HCT116 (cell line): ENCODE measurements at regions not wholly inside any gene's neighbourhood (a gene's known extent, or its start where the extent isn't known, plus 50 kb on each side); places are given as distances from the start of the nearest gene placed in this dataset.

ENCODE experiments used
- ATAC-seq: fragments of 200-7000 bp; cut with Tn5 transposase; 2 replicates; pipeline ENCODE4 v1.9.1; 2020; ENCODE audit warnings: mild to moderate bottlenecking, moderate library complexity
- BruUV-seq: library from RNA; stranded (reverse); fragments of 400-500 nt; replicated peaks from 2 replicates; lab custom pipeline; 2021; lab: Mats Ljungman, UMichigan
- CTCF ChIA-PET: fragments of 300-600 bp; sonication (Branson Sonifier 250); formaldehyde crosslinking; loops from one replicate; lab custom pipeline; 2021; ENCODE audit warnings: antibody characterized with exemption; lab: Charles Lee
- POLR2A ChIA-PET: fragments of 300-600, 350-600 bp; sonication (Branson Sonifier 250); formaldehyde crosslinking; loops from one replicate; lab custom pipeline; 2021; ENCODE audit warnings: antibody characterized with exemption; lab: Charles Lee
- RAD21 ChIA-PET, 2 experiments: fragments of 300-600 bp; sonication (Branson Sonifier 250); formaldehyde crosslinking; loops; one replicate each; lab custom pipeline; 2023; ENCODE audit warnings: low total read pairs in 2 of 2; ENCODE audit not compliant: uncharacterized antibody in 2 of 2, unreplicated experiment in 2 of 2, low non-redundant PET in 1 of 2; lab: Charles Lee
- DNase-seq: peaks from one replicate; pipeline ENCODE4 v3.0.0-alpha.2; 2010; ENCODE audit warnings: low read depth, low spot score
- H2AFZ ChIP-seq: fragments of 200-600 bp; shearing (Covaris generic), sonication (generic); 2 replicates; pipeline ENCODE4 v1.6.1; 2017; ENCODE audit warnings: low read depth, mixed run types, mixed read lengths, antibody characterized with exemption, low read length; ENCODE audit not compliant: poor library complexity, severe bottlenecking
- H3K27ac ChIP-seq: 2 replicates; pipeline ENCODE4 v1.5.1; 2012; ENCODE audit warnings: low read depth, low read length
- H3K27me3 ChIP-seq: fragments of 200-600 bp; sonication (generic); 2 replicates; pipeline ENCODE4 v1.6.1; 2016; ENCODE audit warnings: mixed run types, low read length, mixed read lengths; ENCODE audit not compliant: insufficient read depth
- H3K36me3 ChIP-seq, 2 experiments: fragments of 200-500 bp in 1 of 2; fragments of 200-600 bp in 1 of 2; sonication (Bioruptor generic) in 1 of 2; sonication (generic) in 1 of 2; 2 replicates each; pipeline versions ENCODE4 v1.5.1 to v1.6.1; 2014 to 2016; ENCODE audit warnings: low read length in 2 of 2, inconsistent platforms in 1 of 2, mixed read lengths in 1 of 2, mixed run types in 1 of 2; ENCODE audit not compliant: insufficient read depth in 2 of 2, control insufficient read depth in 1 of 2
- H3K4me1 ChIP-seq, 2 experiments: fragments of 200-600 bp in 1 of 2; sonication (generic) in 1 of 2; 2 replicates each; pipeline versions ENCODE4 v1.5.1 to v1.6.1; 2012 to 2017; ENCODE audit warnings: low read length in 2 of 2, inconsistent platforms in 1 of 2, mild to moderate bottlenecking in 1 of 2, mixed read lengths in 1 of 2, mixed run types in 1 of 2, moderate library complexity in 1 of 2; ENCODE audit not compliant: insufficient read depth in 2 of 2, control insufficient read depth in 1 of 2
- H3K4me2 ChIP-seq: fragments of 200-600 bp; sonication (generic); 2 replicates; pipeline ENCODE4 v1.6.1; 2017; ENCODE audit warnings: mixed run types, low read length, mixed read lengths
- H3K4me3 ChIP-seq, 2 experiments: fragments of 200-600 bp in 1 of 2; sonication (generic) in 1 of 2; replicated peaks in 1 of 2; 2 replicates each; pipeline ENCODE4 v1.5.1; 2011 to 2016; ENCODE audit warnings: low read length in 2 of 2, control low read depth in 1 of 2, low read depth in 1 of 2, mild to moderate bottlenecking in 1 of 2, mixed read lengths in 1 of 2, mixed run types in 1 of 2
- H3K79me2 ChIP-seq: fragments of 200-600 bp; sonication (generic); 2 replicates; pipeline ENCODE4 v1.6.1; 2017; ENCODE audit warnings: mild to moderate bottlenecking, mixed run types, low read length, moderate library complexity, mixed read lengths; ENCODE audit not compliant: insufficient read depth
- H3K9ac ChIP-seq: fragments of 200-600 bp; sonication (generic); 2 replicates; pipeline ENCODE4 v1.6.1; 2016; ENCODE audit warnings: low read length, mixed read lengths
- H3K9me2 ChIP-seq: fragments of 200-600 bp; sonication (generic), shearing (Covaris generic); 2 replicates; pipeline ENCODE4 v1.6.1; 2017; ENCODE audit warnings: mixed run types, mild to moderate bottlenecking, moderate library complexity; ENCODE audit not compliant: insufficient read depth
- H3K9me3 ChIP-seq, 2 experiments: fragments of 200-500 bp in 1 of 2; fragments of 200-600 bp in 1 of 2; sonication (Bioruptor generic) in 1 of 2; sonication (generic) in 1 of 2; 2 replicates each; pipeline ENCODE4 v1.6.1; 2014 to 2017; ENCODE audit warnings: low read length in 2 of 2, mixed read lengths in 2 of 2, inconsistent platforms in 1 of 2, low read depth in 1 of 2, mild to moderate bottlenecking in 1 of 2, mixed run types in 1 of 2, moderate library complexity in 1 of 2; ENCODE audit not compliant: control insufficient read depth in 1 of 2, insufficient read depth in 1 of 2
- H4K20me1 ChIP-seq: fragments of 200-600 bp; sonication (generic), shearing (Covaris generic); 2 replicates; pipeline ENCODE4 v1.6.1; 2017; ENCODE audit warnings: mixed run types, mild to moderate bottlenecking, moderate library complexity; ENCODE audit not compliant: insufficient read depth
- CBX3 ChIP-seq: IDR thresholded peaks from 2 replicates; pipeline ENCODE4 v1.6.1; 2012; ENCODE audit warnings: low read depth
- CEBPB ChIP-seq: IDR thresholded peaks from 2 replicates; pipeline ENCODE4 v1.6.1; 2012; ENCODE audit warnings: low read depth
- ELF1 ChIP-seq: IDR thresholded peaks from 2 replicates; pipeline ENCODE4 v1.6.1; 2012; ENCODE audit warnings: low read depth, borderline replicate concordance
- EZH2 ChIP-seq: fragments of 200-600 bp; sonication (generic); IDR thresholded peaks from 2 replicates; pipeline ENCODE4 v1.6.1; 2017; ENCODE audit warnings: antibody characterized with exemption, mixed run types
- EZH2phosphoT487 ChIP-seq: fragments of 200-600 bp; IDR thresholded peaks from 2 replicates; pipeline ENCODE4 v1.6.1; 2018; ENCODE audit warnings: antibody characterized with exemption, borderline replicate concordance
- JUND ChIP-seq: IDR thresholded peaks from 2 replicates; pipeline ENCODE4 v1.6.1; 2012
- POLR2AphosphoS5 ChIP-seq: IDR thresholded peaks from 2 replicates; pipeline ENCODE4 v1.6.1; 2011; ENCODE audit warnings: mild to moderate bottlenecking, low read depth, low read length, moderate library complexity
- RAD21 ChIP-seq: IDR thresholded peaks from 2 replicates; pipeline ENCODE4 v1.6.1; 2012; ENCODE audit warnings: low read depth, mild to moderate bottlenecking
- SIN3A ChIP-seq: IDR thresholded peaks from 2 replicates; pipeline ENCODE4 v1.6.1; 2012; ENCODE audit warnings: low read depth
- SP1 ChIP-seq: IDR thresholded peaks from 2 replicates; pipeline ENCODE4 v1.6.1; 2012; ENCODE audit warnings: low read depth
- SRF ChIP-seq: IDR thresholded peaks from 2 replicates; pipeline ENCODE4 v1.6.1; 2012; ENCODE audit warnings: low read depth
- TCF7L2 ChIP-seq: IDR thresholded peaks from 2 replicates; pipeline ENCODE4 v1.7.0; 2011; ENCODE audit warnings: borderline replicate concordance, inconsistent platforms; ENCODE audit not compliant: insufficient read depth, insufficient read length; ENCODE audit errors: extremely low read depth
- ZFX ChIP-seq: fragments of 450-650 bp; IDR thresholded peaks from 2 replicates; pipeline ENCODE4 v1.6.1; 2017
- intact Hi-C: fragments of 100-400 bp; cut with micrococcal nuclease; formaldehyde crosslinking; loops from 2 replicates; pipeline ENCODE4 v1.10.0; 2022
- TF ChIP-seq, protein P1 (sequence below): IDR thresholded peaks from 2 replicates; pipeline ENCODE4 v1.6.1; 2012; ENCODE audit warnings: low read depth
- TF ChIP-seq, protein P2 (sequence below): IDR thresholded peaks from 2 replicates; pipeline ENCODE4 v1.6.1; 2012
- TF ChIP-seq, protein P3 (sequence below): IDR thresholded peaks from 2 replicates; pipeline ENCODE4 v1.6.1; 2011; ENCODE audit warnings: mild to moderate bottlenecking, low read length, moderate library complexity; ENCODE audit not compliant: insufficient replicate concordance; ENCODE audit errors: extremely low read depth

DNA sequence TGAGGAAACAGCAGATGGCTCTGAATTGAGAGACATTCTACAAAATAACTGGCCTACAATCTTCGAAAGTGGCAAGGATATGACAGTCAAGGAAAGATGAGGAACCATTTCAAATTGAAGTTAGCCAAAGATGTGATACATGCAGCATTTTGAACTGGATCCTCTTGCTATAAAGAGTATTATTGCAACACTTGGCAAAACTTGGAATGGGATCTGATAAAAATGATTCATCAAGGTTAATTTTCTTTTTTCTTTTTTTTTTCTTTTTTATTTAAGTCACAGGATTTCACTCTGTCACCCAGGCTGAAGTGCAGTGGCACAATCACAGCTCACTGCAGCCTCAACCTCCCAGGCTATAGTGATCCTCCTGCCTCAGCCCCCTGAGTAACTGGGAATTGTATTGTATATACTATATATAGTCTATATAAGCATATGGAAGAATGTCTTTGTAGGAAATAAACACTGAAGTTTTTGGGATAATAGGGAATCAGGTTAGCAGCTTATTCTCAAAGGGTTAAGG lies 49.8 kb upstream of the GJA8 start:
- Histone ChIP-seq H3K79me2 (no peaks in the 10 kb centered on the region), H4K20me1 (no peaks in the 10 kb centered on the region), H3K27me3 (no peaks in the 10 kb centered on the region), H3K9me2 (no peaks in the 10 kb centered on the region), H3K27ac (no peak overlapping the region), H3K36me3 (no peaks in the 10 kb centered on the region), H3K9ac (no peak overlapping the region), H3K9me3 (no peaks in the 10 kb centered on the region), H2AFZ (no peak overlapping the region), H3K4me2 (no peak overlapping the region), H3K4me1 (peaks cover 0 to 6% of the 10 kb centered on the region in 2 experiments; a peak in 2 of 4 replicates), H3K4me3 (no peak overlapping the region)
- ChIA-PET POLR2A (no interaction called here), CTCF (no interaction called here), RAD21 (no interaction called here)
- no peak for ATAC-seq
- BruUV-seq: no TSS peak
- intact Hi-C loops: no loop called here
- DNase-seq: no peak
- TF ChIP-seq POLR2AphosphoS5 (no peak), CBX3 (no peak), SRF (no peak), EZH2 (no peak), EZH2phosphoT487 (no peak), RAD21 (no peak), SIN3A (no peak), JUND (no peak), SP1 (no peak), ELF1 (no peak), ZFX (no peak), TCF7L2 (no peak), CEBPB (no peak)
- TF ChIP-seq, protein P1, sequence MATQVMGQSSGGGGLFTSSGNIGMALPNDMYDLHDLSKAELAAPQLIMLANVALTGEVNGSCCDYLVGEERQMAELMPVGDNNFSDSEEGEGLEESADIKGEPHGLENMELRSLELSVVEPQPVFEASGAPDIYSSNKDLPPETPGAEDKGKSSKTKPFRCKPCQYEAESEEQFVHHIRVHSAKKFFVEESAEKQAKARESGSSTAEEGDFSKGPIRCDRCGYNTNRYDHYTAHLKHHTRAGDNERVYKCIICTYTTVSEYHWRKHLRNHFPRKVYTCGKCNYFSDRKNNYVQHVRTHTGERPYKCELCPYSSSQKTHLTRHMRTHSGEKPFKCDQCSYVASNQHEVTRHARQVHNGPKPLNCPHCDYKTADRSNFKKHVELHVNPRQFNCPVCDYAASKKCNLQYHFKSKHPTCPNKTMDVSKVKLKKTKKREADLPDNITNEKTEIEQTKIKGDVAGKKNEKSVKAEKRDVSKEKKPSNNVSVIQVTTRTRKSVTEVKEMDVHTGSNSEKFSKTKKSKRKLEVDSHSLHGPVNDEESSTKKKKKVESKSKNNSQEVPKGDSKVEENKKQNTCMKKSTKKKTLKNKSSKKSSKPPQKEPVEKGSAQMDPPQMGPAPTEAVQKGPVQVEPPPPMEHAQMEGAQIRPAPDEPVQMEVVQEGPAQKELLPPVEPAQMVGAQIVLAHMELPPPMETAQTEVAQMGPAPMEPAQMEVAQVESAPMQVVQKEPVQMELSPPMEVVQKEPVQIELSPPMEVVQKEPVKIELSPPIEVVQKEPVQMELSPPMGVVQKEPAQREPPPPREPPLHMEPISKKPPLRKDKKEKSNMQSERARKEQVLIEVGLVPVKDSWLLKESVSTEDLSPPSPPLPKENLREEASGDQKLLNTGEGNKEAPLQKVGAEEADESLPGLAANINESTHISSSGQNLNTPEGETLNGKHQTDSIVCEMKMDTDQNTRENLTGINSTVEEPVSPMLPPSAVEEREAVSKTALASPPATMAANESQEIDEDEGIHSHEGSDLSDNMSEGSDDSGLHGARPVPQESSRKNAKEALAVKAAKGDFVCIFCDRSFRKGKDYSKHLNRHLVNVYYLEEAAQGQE: no peak
- TF ChIP-seq, protein P2, sequence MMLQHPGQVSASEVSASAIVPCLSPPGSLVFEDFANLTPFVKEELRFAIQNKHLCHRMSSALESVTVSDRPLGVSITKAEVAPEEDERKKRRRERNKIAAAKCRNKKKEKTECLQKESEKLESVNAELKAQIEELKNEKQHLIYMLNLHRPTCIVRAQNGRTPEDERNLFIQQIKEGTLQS: no peak
- TF ChIP-seq, protein P3, sequence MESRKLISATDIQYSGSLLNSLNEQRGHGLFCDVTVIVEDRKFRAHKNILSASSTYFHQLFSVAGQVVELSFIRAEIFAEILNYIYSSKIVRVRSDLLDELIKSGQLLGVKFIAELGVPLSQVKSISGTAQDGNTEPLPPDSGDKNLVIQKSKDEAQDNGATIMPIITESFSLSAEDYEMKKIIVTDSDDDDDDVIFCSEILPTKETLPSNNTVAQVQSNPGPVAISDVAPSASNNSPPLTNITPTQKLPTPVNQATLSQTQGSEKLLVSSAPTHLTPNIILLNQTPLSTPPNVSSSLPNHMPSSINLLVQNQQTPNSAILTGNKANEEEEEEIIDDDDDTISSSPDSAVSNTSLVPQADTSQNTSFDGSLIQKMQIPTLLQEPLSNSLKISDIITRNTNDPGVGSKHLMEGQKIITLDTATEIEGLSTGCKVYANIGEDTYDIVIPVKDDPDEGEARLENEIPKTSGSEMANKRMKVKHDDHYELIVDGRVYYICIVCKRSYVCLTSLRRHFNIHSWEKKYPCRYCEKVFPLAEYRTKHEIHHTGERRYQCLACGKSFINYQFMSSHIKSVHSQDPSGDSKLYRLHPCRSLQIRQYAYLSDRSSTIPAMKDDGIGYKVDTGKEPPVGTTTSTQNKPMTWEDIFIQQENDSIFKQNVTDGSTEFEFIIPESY: no peak
- TF ChIP-seq, all 23 proteins: peak for 0
